ENCODE measurements at regions not wholly inside any gene's neighbourhood (a gene's known extent, or its start where the extent isn't known, plus 50 kb on each side); places are given as distances from the start of the nearest gene placed in this dataset.

- H3K36me3 ChIP-seq = no peaks in the 10 kb centered on the region
- no peaks in the 10 kb centered on the region for H3K27me3 ChIP-seq
- H3K4me1 ChIP-seq (ENCODE audit: low read depth) = no peaks in the 10 kb centered on the region
- DNase-seq (ENCODE audit: low read depth in 1 of 2, low spot score in 1 of 2) = peak in 1 of 2 donors; percentile 0
- H3K9me3 ChIP-seq (ENCODE audit: low read depth) = no peaks in the 10 kb centered on the region
- H3K4me3 ChIP-seq = no peak overlapping the region
- no peak overlapping the region for H3K27ac ChIP-seq
- no peak for TF ChIP-seq CTCF (IDR thresholded peaks at IDR 0.05; ENCODE audit: low read depth, low read length)
These were observed 333.1 kb upstream of the GOT2 start for GRCh38 chr16:59067205-59067604.

GRCh38 chr16:59060207-59060606 lies 326.1 kb upstream of the GOT2 start:
- H3K27me3 ChIP-seq = no peaks in the 10 kb centered on the region
- no peak for TF ChIP-seq CTCF (IDR thresholded peaks at IDR 0.05; ENCODE audit: low read depth, low read length)
- H3K4me3 ChIP-seq = no peak overlapping the region
- no peaks in the 10 kb centered on the region for H3K4me1 ChIP-seq (ENCODE audit: low read depth)
- H3K36me3 ChIP-seq = no peaks in the 10 kb centered on the region
- peak in 1 of 2 donors; percentile 2 for DNase-seq (ENCODE audit: low read depth in 1 of 2, low spot score in 1 of 2)
- no peaks in the 10 kb centered on the region for H3K9me3 ChIP-seq (ENCODE audit: low read depth)
- no peak overlapping the region for H3K27ac ChIP-seq

GRCh38 chr16:59058250-59058649 lies 324.1 kb upstream of the GOT2 start:
- DNase-seq (ENCODE audit: low read depth in 1 of 2, low spot score in 1 of 2) = no peak
- no peak for TF ChIP-seq CTCF (IDR thresholded peaks at IDR 0.05; ENCODE audit: low read depth, low read length)
- Histone ChIP-seq H3K4me1 (ENCODE audit: low read depth) (peaks cover 3% of the 10 kb centered on the region), H3K4me3 (no peak overlapping the region), H3K36me3 (no peaks in the 10 kb centered on the region), H3K27ac (no peak overlapping the region), H3K9me3 (ENCODE audit: low read depth) (no peaks in the 10 kb centered on the region), H3K27me3 (no peaks in the 10 kb centered on the region)

GRCh38 chr16:59053911-59054310 lies 319.8 kb upstream of the GOT2 start:
- Histone ChIP-seq H3K36me3 (no peaks in the 10 kb centered on the region), H3K4me3 (no peak overlapping the region), H3K4me1 (ENCODE audit: low read depth) (peaks cover 3% of the 10 kb centered on the region), H3K27me3 (no peaks in the 10 kb centered on the region), H3K27ac (no peak overlapping the region), H3K9me3 (ENCODE audit: low read depth) (no peaks in the 10 kb centered on the region)
- no peak for DNase-seq (ENCODE audit: low read depth in 1 of 2, low spot score in 1 of 2)
- TF ChIP-seq CTCF (IDR thresholded peaks at IDR 0.05; ENCODE audit: low read depth, low read length) = no peak

GRCh38 chr16:59052231-59052630 lies 318.1 kb upstream of the GOT2 start:
- H3K27ac ChIP-seq = no peak overlapping the region
- H3K9me3 ChIP-seq (ENCODE audit: low read depth) = no peaks in the 10 kb centered on the region
- no peak for DNase-seq (ENCODE audit: low read depth in 1 of 2, low spot score in 1 of 2)
- no peak overlapping the region for H3K4me3 ChIP-seq
- TF ChIP-seq CTCF (IDR thresholded peaks at IDR 0.05; ENCODE audit: low read depth, low read length) = no peak
- no peaks in the 10 kb centered on the region for H3K27me3 ChIP-seq
- H3K4me1 ChIP-seq (ENCODE audit: low read depth) = peaks cover 3% of the 10 kb centered on the region
- no peaks in the 10 kb centered on the region for H3K36me3 ChIP-seq

- no peak for DNase-seq (ENCODE audit: low read depth in 1 of 2, low spot score in 1 of 2)
- Histone ChIP-seq H3K27ac (no peak overlapping the region), H3K27me3 (no peaks in the 10 kb centered on the region), H3K9me3 (ENCODE audit: low read depth) (no peaks in the 10 kb centered on the region), H3K4me3 (no peak overlapping the region), H3K4me1 (ENCODE audit: low read depth) (peaks cover 3% of the 10 kb centered on the region), H3K36me3 (no peaks in the 10 kb centered on the region)
- TF ChIP-seq CTCF (IDR thresholded peaks at IDR 0.05; ENCODE audit: low read depth, low read length) = no peak
These were observed 314.8 kb upstream of the GOT2 start for GRCh38 chr16:59048876-59049275.

All from cardiac muscle cell (in vitro differentiated cells and primary cell).